ENCODE measurements at regions not wholly inside any gene's neighbourhood (a gene's known extent, or its start where the extent isn't known, plus 50 kb on each side); places are given as distances from the start of the nearest gene placed in this dataset.

DNA sequence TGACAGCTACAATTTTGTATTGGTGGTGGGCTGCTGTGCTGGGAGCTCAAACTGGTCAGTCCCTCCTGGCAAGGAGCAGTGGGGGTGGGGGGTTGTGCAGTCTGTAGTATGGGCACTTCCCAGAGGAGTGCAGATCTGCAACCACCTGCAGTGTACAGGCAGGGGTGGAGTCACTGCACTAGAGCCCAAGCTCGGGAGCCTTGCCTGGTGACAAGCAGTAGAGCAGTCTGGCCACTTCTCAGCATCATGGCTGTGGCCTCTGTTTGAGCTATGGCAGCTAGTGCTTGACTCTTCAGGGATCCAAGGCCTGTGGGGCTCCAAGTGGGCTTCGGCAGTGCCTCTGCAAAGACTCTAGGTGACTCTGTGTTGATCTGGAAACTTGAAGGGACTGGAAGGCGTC lies 585.1 kb upstream of the GRM3 start:
- TF ChIP-seq, protein P1, sequence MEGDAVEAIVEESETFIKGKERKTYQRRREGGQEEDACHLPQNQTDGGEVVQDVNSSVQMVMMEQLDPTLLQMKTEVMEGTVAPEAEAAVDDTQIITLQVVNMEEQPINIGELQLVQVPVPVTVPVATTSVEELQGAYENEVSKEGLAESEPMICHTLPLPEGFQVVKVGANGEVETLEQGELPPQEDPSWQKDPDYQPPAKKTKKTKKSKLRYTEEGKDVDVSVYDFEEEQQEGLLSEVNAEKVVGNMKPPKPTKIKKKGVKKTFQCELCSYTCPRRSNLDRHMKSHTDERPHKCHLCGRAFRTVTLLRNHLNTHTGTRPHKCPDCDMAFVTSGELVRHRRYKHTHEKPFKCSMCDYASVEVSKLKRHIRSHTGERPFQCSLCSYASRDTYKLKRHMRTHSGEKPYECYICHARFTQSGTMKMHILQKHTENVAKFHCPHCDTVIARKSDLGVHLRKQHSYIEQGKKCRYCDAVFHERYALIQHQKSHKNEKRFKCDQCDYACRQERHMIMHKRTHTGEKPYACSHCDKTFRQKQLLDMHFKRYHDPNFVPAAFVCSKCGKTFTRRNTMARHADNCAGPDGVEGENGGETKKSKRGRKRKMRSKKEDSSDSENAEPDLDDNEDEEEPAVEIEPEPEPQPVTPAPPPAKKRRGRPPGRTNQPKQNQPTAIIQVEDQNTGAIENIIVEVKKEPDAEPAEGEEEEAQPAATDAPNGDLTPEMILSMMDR (IDR thresholded peaks at IDR 0.05; ENCODE audit: low read depth, low read length), result no peak
- TF ChIP-seq, protein P2, sequence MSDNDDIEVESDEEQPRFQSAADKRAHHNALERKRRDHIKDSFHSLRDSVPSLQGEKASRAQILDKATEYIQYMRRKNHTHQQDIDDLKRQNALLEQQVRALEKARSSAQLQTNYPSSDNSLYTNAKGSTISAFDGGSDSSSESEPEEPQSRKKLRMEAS (IDR thresholded peaks at IDR 0.05; ENCODE audit: low read depth, low read length), result no peak

Measured in NB4 (cell line).